ENCODE measurements at regions not wholly inside any gene's neighbourhood (a gene's known extent, or its start where the extent isn't known, plus 50 kb on each side); places are given as distances from the start of the nearest gene placed in this dataset.

GRCh38 chr3:80553211-80553610, 785.4 kb upstream of the ROBO1 start:
- Histone ChIP-seq H3K36me3 (no peaks in the 10 kb centered on the region), H3K27me3 (no peaks in the 10 kb centered on the region), H3K4me3 (no peak overlapping the region), H3K9me3 (no peaks in the 10 kb centered on the region), H3K27ac (no peak overlapping the region), H3K4me1 (no peaks in the 10 kb centered on the region)
- intact Hi-C loops (cut with DNase I): no loop called here
- DNase-seq: no peak
- TF ChIP-seq POLR2A (IDR thresholded peaks at IDR 0.05) (no peak), CTCF (IDR thresholded peaks at IDR 0.05) (no peak)
- 55 to 64% methylated on average over 4 of the region's 4 CpGs for WGBS, 2 donors

- H3K27ac ChIP-seq: no peak overlapping the region
- no peak for TF ChIP-seq POLR2A (IDR thresholded peaks at IDR 0.05)
- no peak overlapping the region for H3K4me3 ChIP-seq
- no peaks in the 10 kb centered on the region for H3K27me3 ChIP-seq
- H3K36me3 ChIP-seq: no peaks in the 10 kb centered on the region
- no peaks in the 10 kb centered on the region for H3K9me3 ChIP-seq
- no peak for DNase-seq
- H3K4me1 ChIP-seq: no peaks in the 10 kb centered on the region
- intact Hi-C loops (cut with DNase I): no loop called here
- WGBS, 2 donors: 35 to 39% methylated on average over 5 of the region's 5 CpGs
Observed at GRCh38 chr3:80550174-80550573, 782.4 kb upstream of the ROBO1 start.

GRCh38 chr3:80549173-80549572, 781.4 kb upstream of the ROBO1 start:
- Histone ChIP-seq H3K4me1 (no peaks in the 10 kb centered on the region), H3K36me3 (no peaks in the 10 kb centered on the region), H3K4me3 (no peak overlapping the region), H3K27me3 (no peaks in the 10 kb centered on the region), H3K27ac (no peak overlapping the region), H3K9me3 (no peaks in the 10 kb centered on the region)
- intact Hi-C loops (cut with DNase I): no loop called here
- WGBS, 2 donors: 43 to 60% methylated on average over 1 of the region's 1 CpG
- TF ChIP-seq POLR2A (IDR thresholded peaks at IDR 0.05) (no peak), CTCF (IDR thresholded peaks at IDR 0.05) (no peak)
- DNase-seq: no peak

- intact Hi-C loops (cut with DNase I): no loop called here
- no peaks in the 10 kb centered on the region for H3K9me3 ChIP-seq
- 83 to 88% methylated on average over 2 of the region's 2 CpGs for WGBS, 2 donors
Observed at GRCh38 chr3:80543154-80543553, 775.4 kb upstream of the ROBO1 start.

GRCh38 chr3:80542456-80542855, 774.7 kb upstream of the ROBO1 start:
- DNase-seq: no peak
- no peaks in the 10 kb centered on the region for H3K36me3 ChIP-seq
- H3K4me3 ChIP-seq: no peak overlapping the region
- H3K4me1 ChIP-seq: no peaks in the 10 kb centered on the region
- no peak for TF ChIP-seq CTCF (IDR thresholded peaks at IDR 0.05)
- TF ChIP-seq POLR2A (IDR thresholded peaks at IDR 0.05): no peak
- no peaks in the 10 kb centered on the region for H3K9me3 ChIP-seq
- no peaks in the 10 kb centered on the region for H3K27me3 ChIP-seq
- no peak overlapping the region for H3K27ac ChIP-seq
- intact Hi-C loops (cut with DNase I): no loop called here

More at GRCh38 chr3:80543154-80543553, 775.4 kb upstream of the ROBO1 start:
- no peaks in the 10 kb centered on the region for H3K27me3 ChIP-seq
- H3K36me3 ChIP-seq: no peaks in the 10 kb centered on the region
- H3K4me3 ChIP-seq: no peak overlapping the region
- TF ChIP-seq POLR2A (IDR thresholded peaks at IDR 0.05) (no peak), CTCF (IDR thresholded peaks at IDR 0.05) (no peak)
- H3K27ac ChIP-seq: no peak overlapping the region
- H3K4me1 ChIP-seq: no peaks in the 10 kb centered on the region
- DNase-seq: no peak

GRCh38 chr3:80537680-80538079, 769.9 kb upstream of the ROBO1 start:
- Histone ChIP-seq H3K36me3 (no peaks in the 10 kb centered on the region), H3K27me3 (no peaks in the 10 kb centered on the region), H3K4me1 (no peaks in the 10 kb centered on the region), H3K27ac (no peak overlapping the region), H3K9me3 (no peaks in the 10 kb centered on the region), H3K4me3 (no peak overlapping the region)
- TF ChIP-seq CTCF (IDR thresholded peaks at IDR 0.05): no peak
- TF ChIP-seq POLR2A (IDR thresholded peaks at IDR 0.05): no peak
- DNase-seq: no peak
- intact Hi-C loops (cut with DNase I): no loop called here
- 57 to 71% methylated on average over 4 of the region's 4 CpGs for WGBS, 2 donors

All from esophagus squamous epithelium (tissue), 5 donors.